ENCODE measurements at regions not wholly inside any gene's neighbourhood (a gene's known extent, or its start where the extent isn't known, plus 50 kb on each side); places are given as distances from the start of the nearest gene placed in this dataset.

DNA sequence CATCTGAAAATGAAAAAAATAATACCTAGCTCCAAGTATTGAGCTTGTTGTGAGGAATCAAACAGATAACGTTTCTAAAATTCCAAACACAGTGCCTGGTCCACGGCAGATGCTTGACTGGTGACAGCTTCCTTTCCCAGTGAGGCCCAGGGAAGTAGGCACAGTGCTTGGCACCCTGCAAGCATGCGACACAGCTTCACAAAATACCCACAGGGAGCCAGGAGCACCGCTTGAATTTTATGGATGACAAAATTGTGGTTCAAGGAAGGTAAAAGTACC is 205.1 kb upstream of the TNP1 start:
- TF ChIP-seq, protein P1, sequence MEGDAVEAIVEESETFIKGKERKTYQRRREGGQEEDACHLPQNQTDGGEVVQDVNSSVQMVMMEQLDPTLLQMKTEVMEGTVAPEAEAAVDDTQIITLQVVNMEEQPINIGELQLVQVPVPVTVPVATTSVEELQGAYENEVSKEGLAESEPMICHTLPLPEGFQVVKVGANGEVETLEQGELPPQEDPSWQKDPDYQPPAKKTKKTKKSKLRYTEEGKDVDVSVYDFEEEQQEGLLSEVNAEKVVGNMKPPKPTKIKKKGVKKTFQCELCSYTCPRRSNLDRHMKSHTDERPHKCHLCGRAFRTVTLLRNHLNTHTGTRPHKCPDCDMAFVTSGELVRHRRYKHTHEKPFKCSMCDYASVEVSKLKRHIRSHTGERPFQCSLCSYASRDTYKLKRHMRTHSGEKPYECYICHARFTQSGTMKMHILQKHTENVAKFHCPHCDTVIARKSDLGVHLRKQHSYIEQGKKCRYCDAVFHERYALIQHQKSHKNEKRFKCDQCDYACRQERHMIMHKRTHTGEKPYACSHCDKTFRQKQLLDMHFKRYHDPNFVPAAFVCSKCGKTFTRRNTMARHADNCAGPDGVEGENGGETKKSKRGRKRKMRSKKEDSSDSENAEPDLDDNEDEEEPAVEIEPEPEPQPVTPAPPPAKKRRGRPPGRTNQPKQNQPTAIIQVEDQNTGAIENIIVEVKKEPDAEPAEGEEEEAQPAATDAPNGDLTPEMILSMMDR (optimal IDR thresholded peaks at IDR 0.05 in 1 of 3, IDR thresholded peaks at IDR 0.05 in 1 of 3, conservative IDR thresholded peaks at IDR 0.05 in 1 of 3; ENCODE audit: extremely low read depth in 1 of 3, insufficient read depth in 2 of 3, low read length in 3 of 3) = no peak
- TF ChIP-seq EZH2 (IDR thresholded peaks at IDR 0.05; ENCODE audit: low read length) = no peak

Measured in keratinocyte (primary cell).